RWPE2 (cell line): ENCODE measurements at regions not wholly inside any gene's neighbourhood (a gene's known extent, or its start where the extent isn't known, plus 50 kb on each side); places are given as distances from the start of the nearest gene placed in this dataset.

Source experiments
- ATAC-seq: fragments of 200-7000 bp; cut with Tn5 transposase; 3 replicates; pipeline ENCODE4 v1.9.1; 2021; ENCODE audit warnings: low read depth
- DNase-seq: peaks from one replicate; pipeline ENCODE4 v3.0.0-alpha.2; 2020; ENCODE audit warnings: low spot score
- H3K27ac ChIP-seq: fragments of 450-650 bp; 2 replicates; pipeline ENCODE4 v1.5.1; 2017; ENCODE audit warnings: mild to moderate bottlenecking; ENCODE audit not compliant: poor library complexity, severe bottlenecking
- H3K27me3 ChIP-seq: fragments of 250-450 bp; sonication (Bioruptor Pico); 2 replicates; pipeline ENCODE4 v1.5.1; 2021; ENCODE audit warnings: mild to moderate bottlenecking, moderate library complexity; ENCODE audit not compliant: insufficient read depth, poor library complexity, severe bottlenecking
- H3K36me3 ChIP-seq: fragments of 250-450 bp; sonication (Bioruptor Pico); 2 replicates; pipeline ENCODE4 v1.5.1; 2020; ENCODE audit warnings: low read depth, mild to moderate bottlenecking, moderate library complexity
- H3K4me1 ChIP-seq: fragments of 250-450 bp; sonication (Bioruptor Pico); 2 replicates; pipeline ENCODE4 v1.5.1; 2021; ENCODE audit warnings: mild to moderate bottlenecking, moderate library complexity; ENCODE audit not compliant: insufficient read depth, poor library complexity, severe bottlenecking
- H3K4me3 ChIP-seq: fragments of 250-450 bp; sonication (Bioruptor Pico); 2 replicates; pipeline ENCODE4 v1.5.1; 2021; ENCODE audit warnings: mild to moderate bottlenecking, moderate library complexity; ENCODE audit not compliant: severe bottlenecking
- H3K9me3 ChIP-seq: fragments of 250-450 bp; sonication (Bioruptor Pico); 2 replicates; pipeline ENCODE4 v1.5.1; 2021; ENCODE audit warnings: mild to moderate bottlenecking, moderate library complexity; ENCODE audit not compliant: severe bottlenecking
- CTCF ChIP-seq: fragments of 450-650 bp; IDR thresholded peaks from one replicate; pipeline ENCODE4 v1.5.1; 2017; ENCODE audit warnings: mild to moderate bottlenecking, moderate library complexity; ENCODE audit not compliant: poor library complexity, severe bottlenecking

GRCh38 chr3:6532101-6532500 lies 328.8 kb upstream of the GRM7 start:
- no peaks in the 10 kb centered on the region for H3K36me3 ChIP-seq
- no peak for TF ChIP-seq CTCF
- DNase-seq (no peak), ATAC-seq (0 out of 3 replicates have a peak, but pooled peaks have one; percentile 35)
- H3K4me1 ChIP-seq, result no peaks in the 10 kb centered on the region
- H3K27me3 ChIP-seq, result no peaks in the 10 kb centered on the region
- H3K27ac ChIP-seq, result no peak overlapping the region
- no peaks in the 10 kb centered on the region for H3K9me3 ChIP-seq
- H3K4me3 ChIP-seq, result no peak overlapping the region

GRCh38 chr3:6540981-6541380 lies 319.9 kb upstream of the GRM7 start:
- H3K27ac ChIP-seq, result no peak overlapping the region
- H3K27me3 ChIP-seq, result no peaks in the 10 kb centered on the region
- H3K36me3 ChIP-seq, result no peaks in the 10 kb centered on the region
- H3K4me3 ChIP-seq, result no peak overlapping the region
- peaks cover 5% of the 10 kb centered on the region for H3K9me3 ChIP-seq
- no peaks in the 10 kb centered on the region for H3K4me1 ChIP-seq
- TF ChIP-seq CTCF, result no peak
- DNase-seq (no peak), ATAC-seq (no peak)

- H3K9me3 ChIP-seq, result peaks cover 5% of the 10 kb centered on the region
- ATAC-seq, result no peak
These were observed 318.1 kb upstream of the GRM7 start for GRCh38 chr3:6542795-6543194.

GRCh38 chr3:6549296-6549695 lies 311.6 kb upstream of the GRM7 start:
- ATAC-seq (no peak), DNase-seq (no peak)
- H3K27ac ChIP-seq, result no peak overlapping the region
- no peaks in the 10 kb centered on the region for H3K27me3 ChIP-seq
- H3K4me1 ChIP-seq, result no peaks in the 10 kb centered on the region
- H3K9me3 ChIP-seq, result no peaks in the 10 kb centered on the region
- no peak for TF ChIP-seq CTCF
- no peak overlapping the region for H3K4me3 ChIP-seq
- H3K36me3 ChIP-seq, result no peaks in the 10 kb centered on the region

More at GRCh38 chr3:6542795-6543194, 318.1 kb upstream of the GRM7 start:
- no peaks in the 10 kb centered on the region for H3K27me3 ChIP-seq
- no peak for DNase-seq
- TF ChIP-seq CTCF, result no peak
- no peak overlapping the region for H3K4me3 ChIP-seq
- no peak overlapping the region for H3K27ac ChIP-seq
- H3K4me1 ChIP-seq, result no peaks in the 10 kb centered on the region
- no peaks in the 10 kb centered on the region for H3K36me3 ChIP-seq

- H3K4me1 ChIP-seq, result no peaks in the 10 kb centered on the region
- TF ChIP-seq CTCF, result no peak
- H3K27ac ChIP-seq, result no peak overlapping the region
- H3K27me3 ChIP-seq, result no peaks in the 10 kb centered on the region
- H3K9me3 ChIP-seq, result no peaks in the 10 kb centered on the region
- H3K4me3 ChIP-seq, result no peak overlapping the region
- ATAC-seq (no peak), DNase-seq (no peak)
- no peaks in the 10 kb centered on the region for H3K36me3 ChIP-seq
These were observed 309.8 kb upstream of the GRM7 start for GRCh38 chr3:6551165-6551564.
